HCT116 (cell line): ENCODE measurements at regions not wholly inside any gene's neighbourhood (a gene's known extent, or its start where the extent isn't known, plus 50 kb on each side); places are given as distances from the start of the nearest gene placed in this dataset.

ENCODE experiments used
- ATAC-seq: fragments of 200-7000 bp; cut with Tn5 transposase; 2 replicates; pipeline ENCODE4 v1.9.1; 2020; ENCODE audit warnings: mild to moderate bottlenecking, moderate library complexity
- BruUV-seq: library from RNA; stranded (reverse); fragments of 400-500 nt; replicated peaks from 2 replicates; lab custom pipeline; 2021; lab: Mats Ljungman, UMichigan
- CTCF ChIA-PET: fragments of 300-600 bp; sonication (Branson Sonifier 250); formaldehyde crosslinking; loops from one replicate; lab custom pipeline; 2021; ENCODE audit warnings: antibody characterized with exemption; lab: Charles Lee
- POLR2A ChIA-PET: fragments of 300-600, 350-600 bp; sonication (Branson Sonifier 250); formaldehyde crosslinking; loops from one replicate; lab custom pipeline; 2021; ENCODE audit warnings: antibody characterized with exemption; lab: Charles Lee
- RAD21 ChIA-PET, 2 experiments: fragments of 300-600 bp; sonication (Branson Sonifier 250); formaldehyde crosslinking; loops; one replicate each; lab custom pipeline; 2023; ENCODE audit warnings: low total read pairs in 2 of 2; ENCODE audit not compliant: uncharacterized antibody in 2 of 2, unreplicated experiment in 2 of 2, low non-redundant PET in 1 of 2; lab: Charles Lee
- DNase-seq: peaks from one replicate; pipeline ENCODE4 v3.0.0-alpha.2; 2010; ENCODE audit warnings: low read depth, low spot score
- H2AFZ ChIP-seq: fragments of 200-600 bp; shearing (Covaris generic), sonication (generic); 2 replicates; pipeline ENCODE4 v1.6.1; 2017; ENCODE audit warnings: low read depth, mixed run types, mixed read lengths, antibody characterized with exemption, low read length; ENCODE audit not compliant: poor library complexity, severe bottlenecking
- H3K27ac ChIP-seq: 2 replicates; pipeline ENCODE4 v1.5.1; 2012; ENCODE audit warnings: low read depth, low read length
- H3K27me3 ChIP-seq: fragments of 200-600 bp; sonication (generic); 2 replicates; pipeline ENCODE4 v1.6.1; 2016; ENCODE audit warnings: mixed run types, low read length, mixed read lengths; ENCODE audit not compliant: insufficient read depth
- H3K36me3 ChIP-seq, 2 experiments: fragments of 200-500 bp in 1 of 2; fragments of 200-600 bp in 1 of 2; sonication (Bioruptor generic) in 1 of 2; sonication (generic) in 1 of 2; 2 replicates each; pipeline versions ENCODE4 v1.5.1 to v1.6.1; 2014 to 2016; ENCODE audit warnings: low read length in 2 of 2, inconsistent platforms in 1 of 2, mixed read lengths in 1 of 2, mixed run types in 1 of 2; ENCODE audit not compliant: insufficient read depth in 2 of 2, control insufficient read depth in 1 of 2
- H3K4me1 ChIP-seq, 2 experiments: fragments of 200-600 bp in 1 of 2; sonication (generic) in 1 of 2; 2 replicates each; pipeline versions ENCODE4 v1.5.1 to v1.6.1; 2012 to 2017; ENCODE audit warnings: low read length in 2 of 2, inconsistent platforms in 1 of 2, mild to moderate bottlenecking in 1 of 2, mixed read lengths in 1 of 2, mixed run types in 1 of 2, moderate library complexity in 1 of 2; ENCODE audit not compliant: insufficient read depth in 2 of 2, control insufficient read depth in 1 of 2
- H3K4me2 ChIP-seq: fragments of 200-600 bp; sonication (generic); 2 replicates; pipeline ENCODE4 v1.6.1; 2017; ENCODE audit warnings: mixed run types, low read length, mixed read lengths
- H3K4me3 ChIP-seq, 2 experiments: fragments of 200-600 bp in 1 of 2; sonication (generic) in 1 of 2; replicated peaks in 1 of 2; 2 replicates each; pipeline ENCODE4 v1.5.1; 2011 to 2016; ENCODE audit warnings: low read length in 2 of 2, control low read depth in 1 of 2, low read depth in 1 of 2, mild to moderate bottlenecking in 1 of 2, mixed read lengths in 1 of 2, mixed run types in 1 of 2
- H3K79me2 ChIP-seq: fragments of 200-600 bp; sonication (generic); 2 replicates; pipeline ENCODE4 v1.6.1; 2017; ENCODE audit warnings: mild to moderate bottlenecking, mixed run types, low read length, moderate library complexity, mixed read lengths; ENCODE audit not compliant: insufficient read depth
- H3K9ac ChIP-seq: fragments of 200-600 bp; sonication (generic); 2 replicates; pipeline ENCODE4 v1.6.1; 2016; ENCODE audit warnings: low read length, mixed read lengths
- H3K9me2 ChIP-seq: fragments of 200-600 bp; sonication (generic), shearing (Covaris generic); 2 replicates; pipeline ENCODE4 v1.6.1; 2017; ENCODE audit warnings: mixed run types, mild to moderate bottlenecking, moderate library complexity; ENCODE audit not compliant: insufficient read depth
- H3K9me3 ChIP-seq, 2 experiments: fragments of 200-500 bp in 1 of 2; fragments of 200-600 bp in 1 of 2; sonication (Bioruptor generic) in 1 of 2; sonication (generic) in 1 of 2; 2 replicates each; pipeline ENCODE4 v1.6.1; 2014 to 2017; ENCODE audit warnings: low read length in 2 of 2, mixed read lengths in 2 of 2, inconsistent platforms in 1 of 2, low read depth in 1 of 2, mild to moderate bottlenecking in 1 of 2, mixed run types in 1 of 2, moderate library complexity in 1 of 2; ENCODE audit not compliant: control insufficient read depth in 1 of 2, insufficient read depth in 1 of 2
- H4K20me1 ChIP-seq: fragments of 200-600 bp; sonication (generic), shearing (Covaris generic); 2 replicates; pipeline ENCODE4 v1.6.1; 2017; ENCODE audit warnings: mixed run types, mild to moderate bottlenecking, moderate library complexity; ENCODE audit not compliant: insufficient read depth
- CTCF ChIP-seq, 3 experiments: fragments of 200-600 bp in 1 of 3; sonication (generic) in 1 of 3; IDR thresholded peaks in 2 of 3; conservative IDR thresholded peaks in 1 of 3; 2 replicates each; pipeline ENCODE4 v1.5.1; 2012 to 2017; ENCODE audit warnings: low read depth in 2 of 3, low read length in 2 of 3, antibody characterized with exemption in 1 of 3, borderline replicate concordance in 1 of 3, control low read depth in 1 of 3, mild to moderate bottlenecking in 1 of 3, mixed read lengths in 1 of 3, mixed run types in 1 of 3, moderate library complexity in 1 of 3; ENCODE audit not compliant: insufficient read depth in 1 of 3
- POLR2A ChIP-seq: IDR thresholded peaks from 2 replicates; pipeline ENCODE4 v1.7.0; 2011; ENCODE audit warnings: borderline replicate concordance; ENCODE audit not compliant: insufficient read depth, insufficient read length; ENCODE audit errors: extremely low read depth
- RAD21 ChIP-seq: IDR thresholded peaks from 2 replicates; pipeline ENCODE4 v1.6.1; 2012; ENCODE audit warnings: low read depth, mild to moderate bottlenecking
- ZBTB33 ChIP-seq: IDR thresholded peaks from 2 replicates; pipeline ENCODE4 v1.6.1; 2011; ENCODE audit warnings: mild to moderate bottlenecking, low read length, moderate library complexity; ENCODE audit not compliant: insufficient replicate concordance; ENCODE audit errors: extremely low read depth
- ZNF274 ChIP-seq: fragments of 200-500 bp; sonication (Bioruptor generic); IDR thresholded peaks from 2 replicates; pipeline ENCODE4 v1.6.1; 2014; ENCODE audit warnings: mild to moderate bottlenecking, low read depth, low read length, inconsistent platforms
- intact Hi-C: fragments of 100-400 bp; cut with micrococcal nuclease; formaldehyde crosslinking; loops from 2 replicates; pipeline ENCODE4 v1.10.0; 2022

GRCh38 chr11:32171445-32171844 lies 80.6 kb downstream of the RCN1 start:
- H3K9me2 ChIP-seq: no peaks in the 10 kb centered on the region
- RAD21 ChIA-PET: no interaction called here
- no peak overlapping the region for H3K4me2 ChIP-seq
- CTCF ChIA-PET: interaction anchor here (1.2 kb wide), 1 partner anchor 17 kb away, joined by 3 read pairs; no protein-coding TSS in a partner anchor
- BruUV-seq: no TSS peak
- no peak overlapping the region for H3K4me3 ChIP-seq
- H3K4me1 ChIP-seq: no peaks in the 10 kb centered on the region
- no peaks in the 10 kb centered on the region for H4K20me1 ChIP-seq
- POLR2A ChIA-PET: no interaction called here
- no peak for TF ChIP-seq CTCF (IDR thresholded peaks at IDR 0.05 in 2 of 3, conservative IDR thresholded peaks at IDR 0.05 in 1 of 3; ENCODE audit: borderline replicate concordance in 1 of 3, insufficient read depth in 1 of 3, low read depth in 2 of 3, low read length in 2 of 3)
- TF ChIP-seq ZNF274: no peak
- TF ChIP-seq POLR2A: no peak
- no peak for TF ChIP-seq RAD21
- TF ChIP-seq ZBTB33: no peak
- H3K9me3 ChIP-seq: no peaks in the 10 kb centered on the region
- H3K27ac ChIP-seq: no peak overlapping the region
- intact Hi-C loops: loop anchor here (5.0 to 10.0 kb wide), 4 partner anchors 207 to 827 kb away; no protein-coding TSS in a partner anchor
- H3K27me3 ChIP-seq: no peaks in the 10 kb centered on the region
- ATAC-seq (no peak), DNase-seq (no peak)
- H3K9ac ChIP-seq: no peak overlapping the region
- no peaks in the 10 kb centered on the region for H3K79me2 ChIP-seq
- H3K36me3 ChIP-seq: no peaks in the 10 kb centered on the region
- no peak overlapping the region for H2AFZ ChIP-seq
